ENCODE measurements at regions not wholly inside any gene's neighbourhood (a gene's known extent, or its start where the extent isn't known, plus 50 kb on each side); places are given as distances from the start of the nearest gene placed in this dataset.

GRCh38 chr1:234845836-234846235 lies 235.9 kb upstream of the IRF2BP2 start:
- Histone ChIP-seq H3K27ac (ENCODE audit: low read depth, low read length) (no peak overlapping the region), H2AFZ (ENCODE audit: low read depth, low read length, poor library complexity, severe bottlenecking) (no peak overlapping the region), H3K9me3 (ENCODE audit: control insufficient read depth in 1 of 2, insufficient read depth in 1 of 2, low read depth in 1 of 2, low read length in 2 of 2) (no peaks in the 10 kb centered on the region), H3K9ac (ENCODE audit: low read length) (no peak overlapping the region), H3K9me2 (ENCODE audit: insufficient read depth) (no peaks in the 10 kb centered on the region), H3K36me3 (ENCODE audit: control insufficient read depth in 1 of 2, insufficient read depth in 2 of 2, low read length in 2 of 2) (no peaks in the 10 kb centered on the region), H4K20me1 (ENCODE audit: insufficient read depth) (no peaks in the 10 kb centered on the region), H3K27me3 (ENCODE audit: insufficient read depth, low read length) (peaks cover 4% of the 10 kb centered on the region; the same call in 1 of the 2 replicates), H3K4me2 (ENCODE audit: low read length) (no peak overlapping the region), H3K4me3 (replicated peaks in 1 of 2; ENCODE audit: low read depth in 1 of 2, low read length in 2 of 2) (no peak overlapping the region), H3K79me2 (ENCODE audit: insufficient read depth, low read length) (no peaks in the 10 kb centered on the region), H3K4me1 (ENCODE audit: control insufficient read depth in 1 of 2, insufficient read depth in 2 of 2, low read length in 2 of 2) (no peaks in the 10 kb centered on the region)
- DNase-seq (ENCODE audit: low read depth, low spot score) (no peak), ATAC-seq (no peak)
- intact Hi-C loops (cut with micrococcal nuclease): no loop called here
- ChIA-PET POLR2A (no interaction called here), RAD21 (ENCODE audit: low non-redundant PET in 1 of 2, low total read pairs in 2 of 2, uncharacterized antibody in 2 of 2, unreplicated experiment in 2 of 2) (no interaction called here), CTCF (interaction anchor here (0.9 kb wide), 1 partner anchor 14 kb away, joined by 4 read pairs; no protein-coding TSS in a partner anchor)
- BruUV-seq (replicated peaks): no TSS peak
- no peak for TF ChIP-seq EGR1 (IDR thresholded peaks at IDR 0.05; ENCODE audit: low read depth)
- no peak for TF ChIP-seq ZFX (IDR thresholded peaks at IDR 0.05)
- no peak for TF ChIP-seq CBX3 (IDR thresholded peaks at IDR 0.05; ENCODE audit: low read depth)
- TF ChIP-seq ATF3 (IDR thresholded peaks at IDR 0.05): no peak
- TF ChIP-seq ZBTB33 (IDR thresholded peaks at IDR 0.05; ENCODE audit: extremely low read depth, insufficient replicate concordance, low read length): no peak
- TF ChIP-seq EZH2phosphoT487 (IDR thresholded peaks at IDR 0.05; ENCODE audit: borderline replicate concordance): no peak
- TF ChIP-seq CEBPB (IDR thresholded peaks at IDR 0.05; ENCODE audit: low read depth): no peak
- TF ChIP-seq SIN3A (IDR thresholded peaks at IDR 0.05; ENCODE audit: low read depth): no peak
- TF ChIP-seq ZNF274 (IDR thresholded peaks at IDR 0.05; ENCODE audit: low read depth, low read length): no peak
- TF ChIP-seq ELF1 (IDR thresholded peaks at IDR 0.05; ENCODE audit: borderline replicate concordance, low read depth): no peak
- TF ChIP-seq YY1 (IDR thresholded peaks at IDR 0.05; ENCODE audit: extremely low read depth, insufficient replicate concordance, low read depth, low read length): no peak
- TF ChIP-seq FOSL1 (IDR thresholded peaks at IDR 0.05; ENCODE audit: low read depth): no peak
- no peak for TF ChIP-seq SP1 (IDR thresholded peaks at IDR 0.05; ENCODE audit: low read depth)
- no peak for TF ChIP-seq MAX (IDR thresholded peaks at IDR 0.05)
- TF ChIP-seq RAD21 (IDR thresholded peaks at IDR 0.05; ENCODE audit: low read depth): no peak
